GM21360 (cell line): ENCODE measurements at regions not wholly inside any gene's neighbourhood (a gene's known extent, or its start where the extent isn't known, plus 50 kb on each side); places are given as distances from the start of the nearest gene placed in this dataset.

Experiments
- ATAC-seq: cut with Tn5 transposase; IDR thresholded peaks from one replicate; pipeline ENCODE4 v1.9.1; 2021; ENCODE audit warnings: mild to moderate bottlenecking, moderate library complexity; ENCODE audit not compliant: unreplicated experiment

DNA sequence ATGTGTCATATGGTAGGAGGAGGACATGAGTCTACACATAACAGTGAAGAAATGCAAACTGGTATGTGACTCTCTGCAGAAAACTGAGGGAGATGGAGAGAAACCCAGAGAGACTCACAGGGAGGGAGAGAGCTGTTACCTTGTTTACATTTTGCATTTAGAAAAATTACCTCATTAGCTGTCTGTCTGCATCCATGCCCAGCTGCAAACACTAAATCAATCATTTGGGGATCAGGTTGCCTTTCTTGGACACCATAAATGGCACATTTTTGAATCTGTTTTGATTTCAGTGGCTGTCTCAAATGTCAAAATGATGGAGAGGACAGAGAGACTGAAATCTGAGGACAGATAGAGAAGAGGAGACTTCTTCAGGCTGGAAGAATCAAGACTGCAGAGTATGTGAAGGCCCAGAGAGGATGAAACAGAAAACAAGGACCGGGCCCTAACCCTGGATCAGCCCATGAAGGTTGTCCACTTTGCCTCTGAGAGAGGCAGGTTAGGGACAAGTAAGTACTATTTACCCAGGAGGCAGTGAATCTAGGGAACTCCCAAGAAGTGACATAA is 92.2 kb downstream of the UNC5CL start:
- no peak for ATAC-seq

DNA sequence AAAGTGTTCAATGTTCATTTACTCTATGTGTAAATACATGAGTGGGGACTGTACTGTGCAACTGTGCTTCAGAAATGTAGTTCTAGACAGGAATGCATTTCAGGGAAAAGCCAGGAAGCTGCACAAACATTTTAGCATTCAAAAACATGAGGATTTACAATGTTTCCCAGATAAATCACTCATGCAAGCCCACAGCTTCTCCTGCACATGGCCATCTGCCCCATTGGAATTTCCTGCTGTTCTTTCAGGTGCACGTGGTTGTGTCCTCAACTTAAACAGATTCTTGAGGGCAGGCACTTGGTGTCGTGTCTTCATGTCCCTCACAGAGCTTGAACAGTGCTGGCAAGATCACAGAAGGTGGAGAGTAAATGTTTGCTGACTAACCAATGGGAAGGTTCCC is 101.5 kb downstream of the UNC5CL start:
- ATAC-seq, result no peak

- ATAC-seq, result no peak
These were observed 102.2 kb downstream of the UNC5CL start for GRCh38 chr6:40936818-40937251.

DNA sequence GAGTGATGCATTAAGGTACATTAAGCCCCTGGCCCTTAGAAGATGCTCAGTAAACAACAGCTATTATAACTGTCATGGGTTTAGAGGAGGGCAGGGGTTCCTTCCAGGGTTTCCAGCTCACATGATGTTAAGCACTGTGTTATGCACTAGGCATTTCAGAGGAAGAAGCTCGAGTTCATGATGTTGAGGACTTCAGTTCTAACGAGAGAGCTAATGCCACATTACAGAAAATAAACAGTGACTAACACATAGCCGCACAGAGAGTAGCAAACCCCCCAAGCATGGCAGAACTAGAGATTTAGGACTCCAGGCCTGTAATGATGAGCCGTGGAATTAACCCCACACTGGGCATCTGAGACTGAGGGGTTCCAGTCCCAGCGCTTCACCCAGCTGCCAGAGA is 105.2 kb downstream of the UNC5CL start:
- no peak for ATAC-seq

DNA sequence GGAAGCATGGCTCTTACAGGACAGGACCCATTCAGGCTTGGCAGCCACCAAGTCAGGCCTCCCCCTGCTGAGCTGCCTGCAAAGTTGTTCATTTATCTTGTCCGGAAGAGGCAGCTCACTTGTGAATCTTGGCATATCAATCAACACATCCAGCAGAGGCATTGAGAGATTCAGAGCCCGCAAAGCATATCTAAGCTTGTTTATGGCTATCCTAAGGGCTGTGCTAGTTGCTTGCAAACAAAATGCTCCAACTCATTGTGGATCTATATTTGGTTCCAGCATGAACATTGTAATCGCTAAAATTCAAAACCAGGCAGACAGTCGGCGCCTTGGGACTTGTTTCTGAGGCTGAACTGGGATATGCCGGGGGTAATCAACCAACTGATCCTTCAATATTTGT is 106.1 kb downstream of the UNC5CL start:
- no peak for ATAC-seq

DNA sequence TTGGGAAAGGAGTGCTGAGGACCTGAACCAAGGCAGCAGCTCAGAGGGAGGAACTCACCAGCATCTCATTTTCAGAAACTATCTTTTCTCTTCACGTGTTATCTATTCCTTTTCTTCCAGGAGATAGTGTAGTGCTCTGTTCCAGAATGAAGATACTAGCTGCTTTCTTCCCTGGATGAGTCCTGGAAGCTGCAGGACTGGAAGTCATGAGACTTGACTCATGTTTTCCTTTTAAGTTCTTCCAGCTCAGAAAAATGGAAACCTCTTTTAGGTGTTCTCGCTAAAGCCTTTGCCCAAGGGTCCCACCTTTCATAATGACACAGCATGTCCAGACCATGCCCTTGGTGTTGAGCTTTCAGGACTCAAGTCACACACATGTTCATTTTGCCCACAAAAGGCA is 106.7 kb downstream of the UNC5CL start:
- ATAC-seq, result no peak

- ATAC-seq, result no peak
These were observed 107.1 kb downstream of the UNC5CL start for GRCh38 chr6:40931931-40932330.

DNA sequence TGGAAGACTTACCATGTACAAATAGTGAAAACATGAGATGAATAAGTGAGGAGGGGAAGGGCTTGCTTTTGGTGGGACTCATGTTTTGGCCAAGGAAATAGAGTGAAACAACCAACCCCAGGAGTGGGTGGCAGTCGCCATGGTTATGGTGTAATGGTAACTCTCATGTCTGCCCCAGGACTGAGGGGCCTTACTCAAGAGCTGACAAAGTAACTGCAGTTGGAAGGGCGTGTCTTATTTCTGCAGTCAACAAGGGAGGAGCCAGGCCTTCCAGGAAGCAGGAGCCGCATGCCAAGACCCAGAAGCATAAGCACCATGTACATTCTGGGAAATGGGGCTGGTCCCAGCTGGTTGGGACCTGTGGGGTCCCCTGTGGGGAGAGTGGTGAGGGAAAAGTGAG is 108.5 kb downstream of the UNC5CL start:
- ATAC-seq, result no peak

DNA sequence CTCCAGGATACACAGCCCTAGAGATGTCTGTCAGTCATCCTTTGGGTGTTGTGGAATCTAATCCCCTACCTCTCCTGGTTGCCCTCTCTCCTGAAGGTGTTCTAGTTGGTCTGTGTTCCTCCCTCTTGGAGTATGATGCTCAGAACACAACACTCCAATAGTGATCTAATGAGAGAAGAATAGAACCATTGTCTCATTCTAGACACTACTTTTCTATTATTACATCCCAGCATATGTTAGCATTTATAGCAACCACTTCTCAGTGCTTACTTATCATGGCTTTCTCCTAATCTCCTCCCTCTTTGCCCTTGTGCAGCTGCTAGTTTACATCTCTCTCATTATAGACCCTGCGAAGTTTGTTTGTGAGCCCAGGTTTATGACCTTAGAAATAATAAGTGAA is 109.0 kb downstream of the UNC5CL start:
- no peak for ATAC-seq

DNA sequence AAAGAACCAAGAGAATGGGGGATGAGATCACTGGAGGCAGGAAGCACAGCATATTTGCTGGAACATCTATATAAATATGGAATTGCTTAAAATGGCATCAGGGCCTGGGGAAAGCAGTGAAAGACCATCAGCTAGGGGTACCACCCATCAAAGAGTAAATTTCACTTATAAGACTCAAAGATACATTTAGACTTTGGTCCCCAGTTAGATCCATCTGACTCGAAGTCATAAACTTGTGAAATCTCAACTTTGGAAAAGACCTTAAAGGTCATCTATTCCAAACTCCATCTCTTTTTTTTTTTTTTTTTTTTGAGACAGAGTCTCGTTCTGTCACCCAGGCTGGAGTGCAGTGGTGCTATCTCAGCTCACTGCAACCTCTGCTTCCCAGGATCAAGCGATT is 109.8 kb downstream of the UNC5CL start:
- no peak for ATAC-seq

- no peak for ATAC-seq
These were observed 110.3 kb downstream of the UNC5CL start for GRCh38 chr6:40928763-40929162.

GRCh38 chr6:40928307-40928706 is 110.7 kb downstream of the UNC5CL start:
- ATAC-seq, result no peak

- no peak for ATAC-seq
These were observed 113.7 kb downstream of the UNC5CL start for GRCh38 chr6:40925341-40925740.

DNA sequence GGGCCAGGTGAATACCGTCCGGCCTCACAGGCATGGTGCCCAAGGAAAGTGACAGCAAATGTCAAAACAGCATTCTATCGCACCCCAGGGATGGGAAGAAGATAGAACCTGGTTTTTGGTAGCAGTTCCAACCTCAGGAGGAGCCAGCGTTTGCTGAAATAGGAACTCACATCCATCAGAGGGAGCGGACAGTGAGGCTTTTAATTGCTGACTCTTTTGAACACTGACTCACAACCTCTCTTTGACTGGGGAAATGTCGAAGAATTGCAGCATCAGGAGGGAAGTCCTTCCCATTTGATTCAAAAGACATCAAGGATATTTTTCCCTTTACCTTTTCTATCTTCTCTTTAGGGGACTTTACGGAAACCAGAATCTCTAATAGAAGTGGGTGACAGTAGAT is 114.2 kb downstream of the UNC5CL start:
- no peak for ATAC-seq

- no peak for ATAC-seq
These were observed 115.1 kb downstream of the UNC5CL start for GRCh38 chr6:40923880-40924279.

- no peak for ATAC-seq
These were observed 115.7 kb downstream of the UNC5CL start for GRCh38 chr6:40923326-40923725.

- ATAC-seq, result no peak
These were observed 116.7 kb downstream of the UNC5CL start for GRCh38 chr6:40922281-40922680.

- ATAC-seq, result no peak
These were observed 120.9 kb downstream of the UNC5CL start for GRCh38 chr6:40918040-40918651.

DNA sequence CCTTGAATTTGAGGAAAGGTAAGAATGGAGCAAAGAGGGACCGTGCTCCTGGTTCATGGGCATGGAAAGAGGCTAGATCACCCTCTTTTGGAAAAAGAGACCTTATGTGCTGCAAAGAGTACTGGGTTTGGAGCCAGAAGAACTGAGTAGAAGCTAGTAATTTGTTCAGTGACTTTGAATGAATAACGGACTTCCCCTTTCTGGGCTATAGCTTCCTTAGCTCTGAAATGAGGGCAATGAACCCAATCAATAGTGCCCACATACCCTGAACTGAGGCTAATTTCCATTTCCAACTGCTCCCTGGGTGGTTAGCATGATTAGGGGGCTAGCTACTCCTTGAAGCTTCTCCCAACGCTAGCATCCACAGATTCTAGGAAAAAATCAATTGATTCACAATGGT is 121.4 kb downstream of the UNC5CL start:
- ATAC-seq, result no peak

- ATAC-seq, result no peak
These were observed 122.2 kb downstream of the UNC5CL start for GRCh38 chr6:40916845-40917244.

GRCh38 chr6:40915165-40915564 is 123.9 kb downstream of the UNC5CL start:
- ATAC-seq, result no peak

DNA sequence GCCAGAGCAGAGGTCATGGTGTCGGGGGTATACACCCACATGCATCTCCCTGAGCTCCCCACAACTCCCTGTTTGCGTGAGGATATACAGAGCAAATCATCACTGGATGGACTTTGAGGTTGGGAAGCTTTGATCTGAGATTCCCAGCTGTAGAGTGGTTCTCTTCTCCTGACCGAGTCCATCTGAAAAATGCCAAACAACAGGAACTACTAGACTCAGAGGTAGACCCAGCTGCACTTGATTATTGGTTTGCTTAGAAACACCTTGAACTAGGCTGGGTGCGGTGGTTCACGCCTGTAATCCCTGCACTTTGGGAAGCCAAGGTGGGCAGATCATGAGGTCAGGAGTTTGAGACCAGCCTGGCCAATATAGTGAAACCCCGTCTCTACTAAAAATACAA is 125.0 kb downstream of the UNC5CL start:
- ATAC-seq, result no peak
